A673 (cell line): ENCODE measurements at regions not wholly inside any gene's neighbourhood (a gene's known extent, or its start where the extent isn't known, plus 50 kb on each side); places are given as distances from the start of the nearest gene placed in this dataset.

Experiments used
- BruUV-seq: library from RNA; stranded (reverse); fragments of 400-500 nt; replicated peaks from 2 replicates; lab custom pipeline; 2021; lab: Mats Ljungman, UMichigan
- CTCF ChIA-PET: fragments of 300-600 bp; sonication (Branson Sonifier 250); formaldehyde crosslinking; loops from one replicate; lab custom pipeline; 2022; ENCODE audit warnings: antibody characterized with exemption; lab: Charles Lee
- POLR2A ChIA-PET: fragments of 300-600 bp; sonication (Branson Sonifier 250); formaldehyde crosslinking; loops from one replicate; lab custom pipeline; 2022; ENCODE audit warnings: antibody characterized with exemption; ENCODE audit not compliant: low non-redundant PET; lab: Charles Lee
- DNase-seq: peaks from one replicate; pipeline ENCODE4 v3.0.0-alpha.2; 2015; ENCODE audit warnings: low spot score
- H3K27ac ChIP-seq: fragments of 200-600 bp; sonication (generic); 2 replicates; pipeline ENCODE4 v1.5.1; 2016; ENCODE audit warnings: mixed run types, low read depth, mild to moderate bottlenecking, mixed read lengths, antibody characterized with exemption, low read length; ENCODE audit not compliant: poor library complexity, severe bottlenecking
- H3K27me3 ChIP-seq: fragments of 200-600 bp; sonication (generic); replicated peaks from 2 replicates; pipeline ENCODE4 v1.6.1; 2017; ENCODE audit warnings: mixed run types, low read depth, mild to moderate bottlenecking, mixed read lengths, antibody characterized with exemption, low read length; ENCODE audit not compliant: insufficient read depth, poor library complexity
- H3K36me3 ChIP-seq: fragments of 200-600 bp; sonication (generic); 2 replicates; pipeline ENCODE4 v1.6.1; 2016; ENCODE audit warnings: mixed run types, mild to moderate bottlenecking, mixed read lengths, antibody characterized with exemption, low read length; ENCODE audit not compliant: insufficient read depth, poor library complexity, severe bottlenecking
- H3K4me1 ChIP-seq: fragments of 200-600 bp; sonication (generic); 2 replicates; pipeline ENCODE4 v1.6.1; 2017; ENCODE audit warnings: mixed run types, mild to moderate bottlenecking, mixed read lengths, antibody characterized with exemption, low read length; ENCODE audit not compliant: insufficient read depth, poor library complexity, severe bottlenecking
- H3K4me3 ChIP-seq: fragments of 200-600 bp; sonication (generic); 2 replicates; pipeline ENCODE4 v1.5.1; 2016; ENCODE audit warnings: low read depth, mixed run types, mild to moderate bottlenecking, mixed read lengths, low read length; ENCODE audit not compliant: poor library complexity, severe bottlenecking
- H3K9me3 ChIP-seq: fragments of 200-600 bp; sonication (generic); 2 replicates; pipeline ENCODE4 v1.6.1; 2016; ENCODE audit warnings: mixed run types, low read depth, mild to moderate bottlenecking, mixed read lengths, antibody characterized with exemption, low read length; ENCODE audit not compliant: poor library complexity, severe bottlenecking
- CTCF ChIP-seq: fragments of 300-800, 200-600 bp; sonication (generic); conservative IDR thresholded peaks from 2 replicates; pipeline ENCODE4 v1.5.1; 2017; ENCODE audit warnings: low read depth, mild to moderate bottlenecking, antibody characterized with exemption, low read length, moderate library complexity, mixed read lengths
- EZH2 ChIP-seq: fragments of 200-600 bp; sonication (generic); IDR thresholded peaks from 2 replicates; pipeline ENCODE4 v1.6.1; 2017; ENCODE audit warnings: borderline replicate concordance, low read depth, mild to moderate bottlenecking, mixed read lengths, antibody characterized with exemption, low read length; ENCODE audit not compliant: poor library complexity, severe bottlenecking
- intact Hi-C: fragments of 100-400 bp; cut with micrococcal nuclease; formaldehyde crosslinking; loops from one replicate; pipeline ENCODE4 v1.10.0; 2022; ENCODE audit not compliant: unreplicated experiment

GRCh38 chr16:54226296-54227010 lies 60.1 kb downstream of the IRX3 start:
- Histone ChIP-seq H3K4me1 (no peaks in the 10 kb centered on the region), H3K4me3 (no peak overlapping the region), H3K27ac (no peak overlapping the region), H3K9me3 (no peaks in the 10 kb centered on the region), H3K36me3 (no peaks in the 10 kb centered on the region), H3K27me3 (no peaks in the 10 kb centered on the region)
- no peak for DNase-seq
- no TSS peak for BruUV-seq
- POLR2A ChIA-PET = interaction anchor here (0.5 kb wide), 1 partner anchor 14 kb away, joined by 7 read pairs; no protein-coding TSS in a partner anchor
- intact Hi-C loops = no loop called here
- CTCF ChIA-PET = no interaction called here
- TF ChIP-seq EZH2 (no peak), CTCF (no peak)

GRCh38 chr16:54219709-54220108 lies 66.9 kb downstream of the IRX3 start:
- ChIA-PET POLR2A (no interaction called here), CTCF (no interaction called here)
- no peaks in the 10 kb centered on the region for H3K27me3 ChIP-seq

GRCh38 chr16:54216688-54217087 lies 69.9 kb downstream of the IRX3 start:
- intact Hi-C loops = no loop called here
- H3K27ac ChIP-seq = no peak overlapping the region
- TF ChIP-seq EZH2 (no peak), CTCF (no peak)
- H3K36me3 ChIP-seq = no peaks in the 10 kb centered on the region
- no peaks in the 10 kb centered on the region for H3K9me3 ChIP-seq
- H3K27me3 ChIP-seq = no peaks in the 10 kb centered on the region
- CTCF ChIA-PET = no interaction called here
- no peaks in the 10 kb centered on the region for H3K4me1 ChIP-seq
- no peak for DNase-seq
- no peak overlapping the region for H3K4me3 ChIP-seq
- no TSS peak for BruUV-seq
- POLR2A ChIA-PET = no interaction called here

More at GRCh38 chr16:54219709-54220108, 66.9 kb downstream of the IRX3 start:
- TF ChIP-seq EZH2 (no peak), CTCF (no peak)
- Histone ChIP-seq H3K4me1 (no peaks in the 10 kb centered on the region), H3K9me3 (no peaks in the 10 kb centered on the region), H3K4me3 (no peak overlapping the region), H3K27ac (no peak overlapping the region), H3K36me3 (no peaks in the 10 kb centered on the region)
- DNase-seq = no peak
- intact Hi-C loops = no loop called here
- BruUV-seq = no TSS peak
